HEK293T (cell line): ENCODE measurements at regions not wholly inside any gene's neighbourhood (a gene's known extent, or its start where the extent isn't known, plus 50 kb on each side); places are given as distances from the start of the nearest gene placed in this dataset.

Experiments
- ARNT ChIP-seq: fragments of 450-650 bp; IDR thresholded peaks from 2 replicates; pipeline ENCODE4 v1.6.1; 2017; ENCODE audit warnings: mild to moderate bottlenecking
- BHLHE40 ChIP-seq: fragments of 450-650 bp; IDR thresholded peaks from 2 replicates; pipeline ENCODE4 v1.6.1; 2016; ENCODE audit warnings: mild to moderate bottlenecking, moderate library complexity, borderline replicate concordance
- CTBP1 ChIP-seq: fragments of 450-650 bp; IDR thresholded peaks from 2 replicates; pipeline ENCODE4 v1.6.1; 2016; ENCODE audit warnings: borderline replicate concordance
- FOXA1 ChIP-seq: fragments of 450-650 bp; IDR thresholded peaks from 2 replicates; pipeline ENCODE4 v1.6.1; 2016; ENCODE audit warnings: mild to moderate bottlenecking
- FOXM1 ChIP-seq: fragments of 450-650 bp; IDR thresholded peaks from 2 replicates; pipeline ENCODE4 v1.6.1; 2017; ENCODE audit warnings: mild to moderate bottlenecking, borderline replicate concordance
- L3MBTL2 ChIP-seq: fragments of 450-650 bp; conservative IDR thresholded peaks from 2 replicates; pipeline ENCODE4 v1.6.1; 2016; ENCODE audit warnings: mild to moderate bottlenecking
- LEF1 ChIP-seq: fragments of 450-650 bp; IDR thresholded peaks from 2 replicates; pipeline ENCODE4 v1.6.1; 2017; ENCODE audit warnings: mild to moderate bottlenecking, borderline replicate concordance
- NFRKB ChIP-seq: fragments of 450-650 bp; IDR thresholded peaks from 2 replicates; pipeline ENCODE4 v1.6.1; 2016; ENCODE audit warnings: mild to moderate bottlenecking, moderate library complexity
- SP1 ChIP-seq: fragments of 450-650 bp; IDR thresholded peaks from 2 replicates; pipeline ENCODE4 v1.6.1; 2017
- SUZ12 ChIP-seq: fragments of 450-650 bp; IDR thresholded peaks from 2 replicates; pipeline ENCODE4 v1.6.1; 2016; ENCODE audit warnings: mild to moderate bottlenecking
- TARDBP ChIP-seq: fragments of 450-650 bp; IDR thresholded peaks from 2 replicates; pipeline ENCODE4 v1.6.1; 2016
- TF ChIP-seq, protein P1 (sequence below): fragments of 450-650 bp; IDR thresholded peaks from 2 replicates; pipeline ENCODE4 v1.6.1; 2016

DNA sequence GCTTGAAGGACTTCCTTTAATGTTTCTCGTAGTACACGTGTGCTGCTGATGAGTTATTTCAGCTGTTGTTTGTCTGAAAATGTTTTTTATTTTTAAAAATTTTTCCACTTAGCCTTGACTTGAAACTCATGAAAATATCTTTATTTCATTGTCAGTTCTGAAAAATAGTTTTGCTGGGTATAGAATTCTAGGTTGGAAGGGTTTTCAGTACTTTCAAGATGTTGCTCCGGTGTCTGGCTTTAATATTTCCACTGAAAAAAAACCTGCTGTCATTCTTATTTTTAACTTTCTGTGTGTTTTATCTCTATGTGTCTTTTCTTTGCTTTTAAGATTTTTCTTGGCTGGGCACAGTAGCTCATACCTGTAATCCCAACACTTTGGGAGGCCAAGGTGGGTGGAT is 103.8 kb downstream of the UNCX start:
- TF ChIP-seq BHLHE40 = no peak
- TF ChIP-seq LEF1 = no peak
- TF ChIP-seq SP1 = no peak
- TF ChIP-seq FOXM1 = no peak
- TF ChIP-seq SUZ12 = no peak
- TF ChIP-seq TARDBP = no peak
- TF ChIP-seq ARNT = no peak
- TF ChIP-seq FOXA1 = no peak
- no peak for TF ChIP-seq CTBP1
- no peak for TF ChIP-seq L3MBTL2
- no peak for TF ChIP-seq NFRKB
- TF ChIP-seq, protein P1, sequence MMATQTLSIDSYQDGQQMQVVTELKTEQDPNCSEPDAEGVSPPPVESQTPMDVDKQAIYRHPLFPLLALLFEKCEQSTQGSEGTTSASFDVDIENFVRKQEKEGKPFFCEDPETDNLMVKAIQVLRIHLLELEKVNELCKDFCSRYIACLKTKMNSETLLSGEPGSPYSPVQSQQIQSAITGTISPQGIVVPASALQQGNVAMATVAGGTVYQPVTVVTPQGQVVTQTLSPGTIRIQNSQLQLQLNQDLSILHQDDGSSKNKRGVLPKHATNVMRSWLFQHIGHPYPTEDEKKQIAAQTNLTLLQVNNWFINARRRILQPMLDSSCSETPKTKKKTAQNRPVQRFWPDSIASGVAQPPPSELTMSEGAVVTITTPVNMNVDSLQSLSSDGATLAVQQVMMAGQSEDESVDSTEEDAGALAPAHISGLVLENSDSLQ = no peak
